DND-41 (cell line): ENCODE measurements at regions not wholly inside any gene's neighbourhood (a gene's known extent, or its start where the extent isn't known, plus 50 kb on each side); places are given as distances from the start of the nearest gene placed in this dataset.
"Not testable (repeated sequence)": the region's sequence is repeated elsewhere in the genome, so short reads cannot be mapped to it uniquely, and the experiment has no call there.

Experiments
- ATAC-seq: fragments of 200-7000 bp; cut with Tn5 transposase; 3 replicates; pipeline ENCODE4 v1.9.1; 2021; ENCODE audit warnings: low read depth; ENCODE audit not compliant: insufficient read depth
- DNase-seq: peaks from one replicate; pipeline ENCODE4 v3.0.0-alpha.2; 2020
- H2AFZ ChIP-seq: 2 replicates; pipeline ENCODE4 v1.6.0; 2012; ENCODE audit warnings: low read depth, low read length
- H3K27ac ChIP-seq: 2 replicates; pipeline ENCODE4 v1.5.1; 2012; ENCODE audit warnings: low read length, inconsistent platforms
- H3K27me3 ChIP-seq: fragments of 200-600 bp; sonication (generic); 2 replicates; pipeline ENCODE4 v1.6.0; 2012; ENCODE audit warnings: low read length, mild to moderate bottlenecking, inconsistent platforms; ENCODE audit not compliant: insufficient read depth, poor library complexity
- H3K36me3 ChIP-seq: 2 replicates; pipeline ENCODE4 v1.5.1; 2012; ENCODE audit warnings: low read length, inconsistent platforms; ENCODE audit not compliant: insufficient read depth
- H3K4me1 ChIP-seq: 2 replicates; pipeline ENCODE4 v1.5.1; 2012; ENCODE audit warnings: mild to moderate bottlenecking, low read length; ENCODE audit not compliant: insufficient read depth
- H3K4me2 ChIP-seq: 2 replicates; pipeline ENCODE4 v1.6.0; 2012; ENCODE audit warnings: mild to moderate bottlenecking, moderate library complexity, low read length, inconsistent platforms; ENCODE audit not compliant: insufficient read depth
- H3K4me3 ChIP-seq, 2 experiments: fragments of 200-600 bp in 1 of 2; shearing (Covaris generic) in 1 of 2; 2 replicates each; pipeline ENCODE4 v1.5.1; 2012 to 2016; ENCODE audit warnings: inconsistent platforms in 2 of 2, low read length in 2 of 2, mild to moderate bottlenecking in 2 of 2, low read depth in 1 of 2, moderate library complexity in 1 of 2
- H3K79me2 ChIP-seq: 2 replicates; pipeline ENCODE4 v1.6.0; 2012; ENCODE audit warnings: low read length, inconsistent platforms; ENCODE audit not compliant: insufficient read depth
- H3K9ac ChIP-seq: 2 replicates; pipeline ENCODE4 v1.6.0; 2012; ENCODE audit warnings: low read depth, mild to moderate bottlenecking, inconsistent platforms, low read length, moderate library complexity
- H3K9me3 ChIP-seq: 2 replicates; pipeline ENCODE4 v1.5.1; 2012; ENCODE audit warnings: low read length, moderate library complexity, mild to moderate bottlenecking, inconsistent platforms; ENCODE audit not compliant: insufficient read depth, severe bottlenecking
- H4K20me1 ChIP-seq: 2 replicates; pipeline ENCODE4 v1.6.0; 2012; ENCODE audit warnings: low read length; ENCODE audit not compliant: insufficient read depth

DNA sequence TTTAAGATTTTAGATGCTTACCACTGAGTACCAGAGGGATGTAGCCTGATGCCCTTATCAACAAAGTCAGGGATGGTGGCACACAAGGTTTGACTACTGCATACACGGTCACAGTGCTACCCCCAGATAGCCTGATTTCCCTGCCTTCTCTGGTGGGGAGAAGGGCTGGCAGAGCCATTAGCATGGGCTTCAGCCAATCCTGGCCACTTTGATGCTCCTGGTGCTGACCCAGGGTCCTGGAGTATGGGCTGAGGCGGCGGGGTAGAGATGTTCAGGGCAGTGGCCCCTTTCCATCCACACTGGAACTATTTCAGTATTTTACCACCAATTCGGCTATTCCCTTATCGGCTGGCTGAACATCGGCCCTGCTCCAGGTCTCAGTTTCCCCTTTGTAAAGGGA is 83.2 kb downstream of the POTEB3 start:
- H3K27ac ChIP-seq, DNase-seq, H3K4me2 ChIP-seq, H3K4me3 ChIP-seq, H4K20me1 ChIP-seq, ATAC-seq, H3K36me3 ChIP-seq, H3K9ac ChIP-seq, H2AFZ ChIP-seq, H3K9me3 ChIP-seq, H3K27me3 ChIP-seq, H3K4me1 ChIP-seq, H3K79me2 ChIP-seq: not testable (repeated sequence)

- not testable (repeated sequence) for H3K27ac ChIP-seq, H3K79me2 ChIP-seq, H3K27me3 ChIP-seq, H4K20me1 ChIP-seq, H3K4me1 ChIP-seq, H3K36me3 ChIP-seq, H2AFZ ChIP-seq, H3K4me3 ChIP-seq, ATAC-seq, H3K9me3 ChIP-seq, H3K9ac ChIP-seq, H3K4me2 ChIP-seq, DNase-seq
These were observed 84.4 kb downstream of the POTEB3 start for GRCh38 chr15:21355944-21356343.

DNA sequence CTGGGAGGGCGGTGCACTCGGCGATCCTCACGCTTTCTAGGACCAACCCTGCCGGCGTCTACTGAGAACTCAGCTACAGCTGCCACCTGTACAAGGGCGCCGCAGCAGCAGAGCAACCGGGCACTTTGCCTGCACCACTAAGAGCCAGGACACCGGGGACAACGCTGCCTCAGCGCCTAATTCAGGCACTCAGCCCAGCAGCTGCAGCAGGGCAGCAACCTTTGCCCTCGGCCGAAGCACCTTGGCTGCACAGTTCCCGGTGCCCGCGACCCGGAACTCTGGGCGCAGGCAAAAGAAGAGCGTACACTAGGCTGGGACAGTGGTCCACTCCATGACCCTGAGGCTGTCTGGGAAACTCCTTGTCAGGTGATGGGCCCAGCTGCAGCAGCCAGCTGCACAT is 85.7 kb downstream of the POTEB3 start:
- not testable (repeated sequence) for H3K4me2 ChIP-seq, H3K36me3 ChIP-seq, H4K20me1 ChIP-seq, H3K27me3 ChIP-seq, H3K4me1 ChIP-seq, H3K79me2 ChIP-seq, DNase-seq, H3K9me3 ChIP-seq, ATAC-seq, H3K9ac ChIP-seq, H2AFZ ChIP-seq, H3K4me3 ChIP-seq, H3K27ac ChIP-seq

GRCh38 chr15:21352670-21353318 is 87.5 kb downstream of the POTEB3 start:
- H4K20me1 ChIP-seq, H3K4me3 ChIP-seq, H3K4me1 ChIP-seq, H3K27ac ChIP-seq, H3K27me3 ChIP-seq, H3K9ac ChIP-seq, DNase-seq, H3K79me2 ChIP-seq, H3K36me3 ChIP-seq, H3K9me3 ChIP-seq, ATAC-seq, H2AFZ ChIP-seq, H3K4me2 ChIP-seq: not testable (repeated sequence)

- H3K9me3 ChIP-seq, H3K4me1 ChIP-seq, DNase-seq, H3K27ac ChIP-seq, H3K27me3 ChIP-seq, H2AFZ ChIP-seq, H3K79me2 ChIP-seq, H3K4me2 ChIP-seq, ATAC-seq, H3K36me3 ChIP-seq, H4K20me1 ChIP-seq, H3K9ac ChIP-seq, H3K4me3 ChIP-seq: not testable (repeated sequence)
These were observed 95.3 kb downstream of the POTEB3 start for GRCh38 chr15:21344960-21345359.

DNA sequence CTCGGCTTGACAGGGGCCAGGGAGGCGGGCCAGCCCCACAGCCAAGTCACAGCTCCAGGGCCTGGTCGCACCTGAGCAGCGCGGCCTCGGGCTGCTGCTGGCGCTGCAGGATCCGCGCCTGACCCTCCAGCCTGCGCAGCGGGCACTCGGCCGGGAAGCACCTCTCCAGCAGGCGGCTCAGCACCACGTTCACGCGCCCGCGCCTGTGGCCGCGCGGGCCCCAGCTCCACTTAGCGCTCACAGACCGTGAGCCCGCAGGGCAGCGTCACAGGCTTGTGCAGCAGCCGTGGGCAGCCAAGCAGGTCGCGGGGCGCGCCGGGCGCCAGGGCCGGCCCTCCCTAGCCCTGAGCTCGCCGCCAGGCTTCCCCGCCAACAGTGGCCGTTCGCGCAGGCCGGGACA is 95.8 kb downstream of the POTEB3 start:
- H3K4me3 ChIP-seq, H4K20me1 ChIP-seq, H3K27ac ChIP-seq, H2AFZ ChIP-seq, H3K9ac ChIP-seq, H3K36me3 ChIP-seq, H3K9me3 ChIP-seq, H3K79me2 ChIP-seq, H3K4me2 ChIP-seq, DNase-seq, ATAC-seq, H3K27me3 ChIP-seq, H3K4me1 ChIP-seq: not testable (repeated sequence)

DNA sequence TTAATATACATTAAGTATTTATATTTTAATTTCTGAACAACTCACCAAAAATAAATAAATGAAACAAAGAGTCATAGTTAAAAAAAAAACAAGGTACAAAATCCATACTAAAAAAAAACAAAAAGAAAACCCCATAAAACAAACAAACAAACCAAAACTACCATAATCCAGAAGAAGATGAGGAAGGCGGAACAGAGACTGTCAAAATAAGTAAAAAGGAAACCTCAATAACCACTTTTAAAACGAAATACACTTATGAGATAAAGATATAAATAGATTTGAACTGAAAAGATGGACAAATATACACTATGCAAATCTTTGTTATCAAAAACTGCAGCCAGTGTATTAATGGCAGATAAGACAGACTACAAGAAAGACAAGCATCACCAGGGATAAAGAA is 103.3 kb downstream of the POTEB3 start:
- not testable (repeated sequence) for H3K4me1 ChIP-seq, H3K4me3 ChIP-seq, DNase-seq, H3K9ac ChIP-seq, H3K36me3 ChIP-seq, H3K27me3 ChIP-seq, H4K20me1 ChIP-seq, H3K9me3 ChIP-seq, H3K4me2 ChIP-seq, H3K27ac ChIP-seq, H3K79me2 ChIP-seq, H2AFZ ChIP-seq, ATAC-seq

GRCh38 chr15:21324720-21325460 is 115.4 kb downstream of the POTEB3 start:
- ATAC-seq (peak; percentile 85), DNase-seq (peak; percentile 42)
- H2AFZ ChIP-seq, H3K9me3 ChIP-seq, H3K4me1 ChIP-seq, H4K20me1 ChIP-seq, H3K79me2 ChIP-seq, H3K27ac ChIP-seq, H3K9ac ChIP-seq, H3K27me3 ChIP-seq, H3K4me2 ChIP-seq, H3K4me3 ChIP-seq, H3K36me3 ChIP-seq: not testable (repeated sequence)
